GM12865 (cell line): ENCODE measurements at regions not wholly inside any gene's neighbourhood (a gene's known extent, or its start where the extent isn't known, plus 50 kb on each side); places are given as distances from the start of the nearest gene placed in this dataset.

Source experiments
- DNase-seq: peaks from one replicate; pipeline ENCODE4 v3.0.0; 2010; ENCODE audit warnings: low read depth
- H3K4me3 ChIP-seq: 2 replicates; pipeline ENCODE4 v1.5.1; 2011; ENCODE audit warnings: mild to moderate bottlenecking, low read depth, low read length, control low read depth
- CTCF ChIP-seq: IDR thresholded peaks from 2 replicates; pipeline ENCODE4 v1.5.1; 2011; ENCODE audit warnings: low read length, control low read depth, low read depth, inconsistent platforms; ENCODE audit not compliant: insufficient read depth; ENCODE audit errors: missing control alignments

DNA sequence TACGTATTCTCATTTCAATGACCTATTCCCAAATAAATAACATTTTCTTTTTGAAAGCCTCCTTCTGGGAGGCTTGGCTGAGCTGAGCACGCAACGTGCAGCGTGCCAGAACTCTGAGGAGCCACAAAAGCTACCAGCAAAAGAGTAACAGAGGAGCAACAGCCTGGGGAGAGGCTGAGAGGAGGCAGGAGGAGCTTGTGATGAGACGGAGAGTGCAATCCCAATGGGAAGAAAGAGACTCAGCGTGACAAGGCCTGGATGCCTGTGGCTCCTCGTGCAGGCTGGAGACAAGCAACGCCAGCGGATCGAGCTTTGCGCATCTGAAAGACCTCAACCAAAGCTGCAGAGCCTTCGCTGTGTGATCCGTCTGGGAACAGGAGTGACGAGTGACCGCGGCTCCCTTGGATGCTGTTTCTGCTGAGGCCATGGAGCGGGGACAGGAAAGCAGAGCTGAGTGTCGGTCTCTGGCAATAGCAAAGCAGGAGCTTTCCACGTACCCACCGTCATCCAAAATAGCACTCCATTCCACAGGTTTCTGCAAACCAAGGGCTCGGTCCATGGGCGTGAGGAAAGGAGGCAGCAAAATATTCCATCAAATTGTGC, 171.7 kb upstream of the PFKP start:
- DNase-seq, result no peak
- H3K4me3 ChIP-seq, result no peak overlapping the region
- no peak for TF ChIP-seq CTCF

- H3K4me3 ChIP-seq, result no peak overlapping the region
- TF ChIP-seq CTCF, result no peak
- no peak for DNase-seq
These were observed 173.4 kb upstream of the PFKP start for GRCh38 chr10:2893991-2894390.

DNA sequence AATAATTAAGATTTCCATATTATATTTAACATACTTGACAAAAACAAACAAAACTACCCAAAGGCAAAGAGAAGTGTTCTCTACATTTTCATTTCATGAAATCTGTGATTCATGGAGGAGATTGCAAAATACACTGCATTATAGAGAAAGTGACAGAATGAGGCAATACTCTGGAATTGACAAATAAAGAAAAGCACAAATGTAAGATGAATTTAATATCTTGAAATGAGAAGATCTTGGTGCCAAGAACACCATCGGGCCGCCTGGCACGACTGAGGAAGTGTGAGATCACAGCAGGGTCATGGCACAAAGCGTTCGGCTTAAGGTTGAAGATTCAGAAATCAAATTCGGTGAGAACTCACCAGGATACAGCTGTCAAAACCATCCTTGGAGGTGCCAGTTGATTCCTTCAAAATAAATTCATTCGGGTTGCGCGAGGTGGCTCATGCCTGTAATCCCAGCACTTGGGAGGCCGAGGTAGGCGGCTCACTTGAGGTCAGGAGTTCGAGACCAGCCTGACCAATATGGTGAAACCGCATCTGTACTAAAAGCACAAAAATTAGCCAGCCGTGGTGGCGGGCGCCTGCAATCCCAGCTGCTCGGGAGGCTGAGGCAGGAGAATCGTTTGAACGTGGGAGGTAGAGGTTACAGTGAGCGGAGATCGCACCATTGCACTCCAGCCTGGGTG, 174.0 kb upstream of the PFKP start:
- H3K4me3 ChIP-seq, result no peak overlapping the region
- DNase-seq, result no peak
- no peak for TF ChIP-seq CTCF

DNA sequence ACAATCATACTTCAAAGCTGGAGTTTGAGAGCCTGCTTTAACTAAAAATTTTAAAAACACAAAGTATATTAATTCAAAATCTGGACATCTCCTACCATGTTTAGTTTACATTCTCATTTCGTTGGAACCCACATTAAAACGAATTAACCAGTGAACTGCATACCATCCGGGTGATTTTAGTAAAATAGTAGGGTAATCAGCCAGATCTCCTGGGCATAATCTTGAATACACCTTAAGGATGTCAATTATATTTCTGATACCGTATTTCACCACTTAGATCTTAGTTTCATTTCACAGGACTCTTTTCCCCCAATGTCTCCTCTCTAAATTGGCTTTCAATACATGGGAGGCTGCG, 175.6 kb upstream of the PFKP start:
- no peak for DNase-seq
- H3K4me3 ChIP-seq, result no peak overlapping the region
- no peak for TF ChIP-seq CTCF

GRCh38 chr10:2891073-2891769, 176.1 kb upstream of the PFKP start:
- H3K4me3 ChIP-seq, result no peak overlapping the region
- TF ChIP-seq CTCF, result no peak
- DNase-seq, result no peak

DNA sequence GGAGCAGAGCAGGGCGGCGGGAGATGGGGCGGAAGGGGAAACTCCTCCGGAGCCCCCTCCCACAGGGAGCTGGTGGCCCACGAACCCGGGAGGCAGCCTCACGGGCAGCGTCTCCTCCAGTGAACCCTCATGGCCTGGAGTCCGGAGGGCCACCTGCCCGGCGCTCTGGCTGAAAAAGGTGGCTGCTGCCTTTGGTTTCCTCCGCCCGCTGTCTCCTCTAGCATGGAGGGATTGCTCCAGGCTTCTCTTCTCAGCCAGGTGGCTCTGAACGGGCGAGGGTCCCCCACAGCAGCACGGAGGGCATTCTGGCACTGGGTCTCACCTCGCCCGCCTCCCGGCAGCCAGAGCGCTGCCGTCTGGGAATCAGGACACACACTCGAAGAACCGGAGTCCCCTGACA, 177.3 kb upstream of the PFKP start:
- TF ChIP-seq CTCF, result no peak
- DNase-seq, result no peak
- no peak overlapping the region for H3K4me3 ChIP-seq
